HFFc6 (cell line): ENCODE measurements at regions not wholly inside any gene's neighbourhood (a gene's known extent, or its start where the extent isn't known, plus 50 kb on each side); places are given as distances from the start of the nearest gene placed in this dataset.

ENCODE experiments used
- DNase-seq: peaks from one replicate; pipeline ENCODE4 v3.0.0-alpha.2; 2018
- H3K27ac Mint-ChIP-seq: 2 replicates; pipeline ENCODE4 v1.8.0; 2020; ENCODE audit warnings: mild to moderate bottlenecking, mixed read lengths
- H3K27me3 Mint-ChIP-seq: 2 replicates; pipeline ENCODE4 v1.8.0; 2021; ENCODE audit warnings: mild to moderate bottlenecking, moderate library complexity, mixed read lengths; ENCODE audit not compliant: insufficient read depth
- H3K36me3 Mint-ChIP-seq: 2 replicates; pipeline ENCODE4 v1.8.0; 2021; ENCODE audit warnings: low read depth, mixed read lengths
- H3K4me1 Mint-ChIP-seq: 2 replicates; pipeline ENCODE4 v1.8.0; 2020; ENCODE audit warnings: low read depth, mixed read lengths
- H3K4me3 Mint-ChIP-seq: 2 replicates; pipeline ENCODE4 v1.8.0; 2020; ENCODE audit warnings: mild to moderate bottlenecking, moderate library complexity, mixed read lengths
- H3K9me3 Mint-ChIP-seq: 2 replicates; pipeline ENCODE4 v1.8.0; 2020; ENCODE audit warnings: mild to moderate bottlenecking, mixed read lengths
- TF ChIP-seq, protein P1 (sequence below): fragments of 200-600 bp; sonication (generic); IDR thresholded peaks from 2 replicates; pipeline ENCODE4 v1.5.0; 2021; ENCODE audit warnings: antibody characterized with exemption, mild to moderate bottlenecking

DNA sequence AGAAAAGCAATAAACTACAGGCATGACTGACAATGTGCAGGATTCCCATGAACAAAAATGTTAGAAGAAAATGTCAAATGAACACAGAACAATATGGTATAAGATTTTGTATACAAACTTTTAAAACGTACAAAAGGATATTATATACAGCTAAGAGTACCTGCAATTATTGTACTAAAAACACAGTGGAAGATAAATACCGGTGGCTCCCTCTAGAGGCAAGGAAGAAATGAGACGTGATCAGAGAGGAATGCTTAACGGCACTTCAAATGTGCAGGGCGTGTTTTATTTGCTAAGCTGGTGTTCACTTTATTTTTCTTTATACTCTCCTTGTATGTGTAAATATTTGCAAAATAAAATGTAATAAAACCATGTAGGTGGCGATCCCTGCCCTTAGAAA, 191.8 kb upstream of the SAMSN1 start:
- no peaks in the 10 kb centered on the region for H3K4me1 Mint-ChIP-seq
- no peak overlapping the region for H3K27ac Mint-ChIP-seq
- H3K4me3 Mint-ChIP-seq = no peak overlapping the region
- TF ChIP-seq, protein P1, sequence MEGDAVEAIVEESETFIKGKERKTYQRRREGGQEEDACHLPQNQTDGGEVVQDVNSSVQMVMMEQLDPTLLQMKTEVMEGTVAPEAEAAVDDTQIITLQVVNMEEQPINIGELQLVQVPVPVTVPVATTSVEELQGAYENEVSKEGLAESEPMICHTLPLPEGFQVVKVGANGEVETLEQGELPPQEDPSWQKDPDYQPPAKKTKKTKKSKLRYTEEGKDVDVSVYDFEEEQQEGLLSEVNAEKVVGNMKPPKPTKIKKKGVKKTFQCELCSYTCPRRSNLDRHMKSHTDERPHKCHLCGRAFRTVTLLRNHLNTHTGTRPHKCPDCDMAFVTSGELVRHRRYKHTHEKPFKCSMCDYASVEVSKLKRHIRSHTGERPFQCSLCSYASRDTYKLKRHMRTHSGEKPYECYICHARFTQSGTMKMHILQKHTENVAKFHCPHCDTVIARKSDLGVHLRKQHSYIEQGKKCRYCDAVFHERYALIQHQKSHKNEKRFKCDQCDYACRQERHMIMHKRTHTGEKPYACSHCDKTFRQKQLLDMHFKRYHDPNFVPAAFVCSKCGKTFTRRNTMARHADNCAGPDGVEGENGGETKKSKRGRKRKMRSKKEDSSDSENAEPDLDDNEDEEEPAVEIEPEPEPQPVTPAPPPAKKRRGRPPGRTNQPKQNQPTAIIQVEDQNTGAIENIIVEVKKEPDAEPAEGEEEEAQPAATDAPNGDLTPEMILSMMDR = peak; percentile 67
- H3K9me3 Mint-ChIP-seq = no peaks in the 10 kb centered on the region
- H3K36me3 Mint-ChIP-seq = no peaks in the 10 kb centered on the region
- peak; percentile 3 for DNase-seq
- H3K27me3 Mint-ChIP-seq = no peaks in the 10 kb centered on the region

DNA sequence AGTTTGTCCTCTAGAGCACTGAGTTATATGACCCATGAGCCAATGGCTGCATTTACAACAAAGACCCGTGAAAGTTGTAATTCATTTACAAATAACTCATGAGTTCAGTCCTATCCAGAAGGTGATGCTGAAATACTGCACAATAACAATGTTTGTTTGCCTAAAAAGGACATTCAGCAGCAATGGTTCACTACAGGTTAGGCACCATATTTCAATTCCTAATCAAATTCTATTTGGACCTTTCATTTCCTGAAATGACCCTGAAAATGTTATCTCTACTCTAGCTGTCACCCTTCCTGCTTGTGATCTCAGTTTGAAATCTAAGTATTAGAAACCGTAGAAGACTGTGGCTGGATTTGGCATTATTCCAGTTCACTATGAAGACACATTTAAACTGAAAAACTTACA, 191.2 kb upstream of the SAMSN1 start:
- DNase-seq = no peak
- Mint-ChIP-seq H3K9me3 (no peaks in the 10 kb centered on the region), H3K4me1 (no peaks in the 10 kb centered on the region), H3K27ac (no peak overlapping the region), H3K27me3 (no peaks in the 10 kb centered on the region), H3K36me3 (no peaks in the 10 kb centered on the region), H3K4me3 (no peak overlapping the region)
- TF ChIP-seq, protein P1 = no peak

DNA sequence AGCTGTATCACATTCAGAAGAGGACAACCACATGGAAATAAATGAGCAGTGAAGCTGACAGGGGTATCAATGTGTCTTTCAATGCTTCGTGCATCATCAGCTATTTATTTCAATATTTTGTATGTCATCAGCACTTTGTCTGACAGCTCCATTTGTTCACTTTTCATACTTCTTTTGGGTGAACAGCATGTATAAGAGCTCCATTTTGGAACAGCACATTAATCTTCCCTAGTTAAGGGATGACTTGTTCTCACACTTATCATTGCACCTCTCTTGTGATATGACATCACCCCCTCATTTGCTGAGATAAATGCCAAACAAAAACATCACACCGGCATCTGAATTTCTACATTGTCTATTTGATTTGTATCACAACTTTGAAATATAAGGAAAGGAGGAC, 190.6 kb upstream of the SAMSN1 start:
- no peaks in the 10 kb centered on the region for H3K9me3 Mint-ChIP-seq
- no peak overlapping the region for H3K27ac Mint-ChIP-seq
- H3K4me3 Mint-ChIP-seq = no peak overlapping the region
- DNase-seq = no peak
- H3K27me3 Mint-ChIP-seq = no peaks in the 10 kb centered on the region
- H3K36me3 Mint-ChIP-seq = no peaks in the 10 kb centered on the region
- TF ChIP-seq, protein P1 = no peak
- H3K4me1 Mint-ChIP-seq = no peaks in the 10 kb centered on the region

DNA sequence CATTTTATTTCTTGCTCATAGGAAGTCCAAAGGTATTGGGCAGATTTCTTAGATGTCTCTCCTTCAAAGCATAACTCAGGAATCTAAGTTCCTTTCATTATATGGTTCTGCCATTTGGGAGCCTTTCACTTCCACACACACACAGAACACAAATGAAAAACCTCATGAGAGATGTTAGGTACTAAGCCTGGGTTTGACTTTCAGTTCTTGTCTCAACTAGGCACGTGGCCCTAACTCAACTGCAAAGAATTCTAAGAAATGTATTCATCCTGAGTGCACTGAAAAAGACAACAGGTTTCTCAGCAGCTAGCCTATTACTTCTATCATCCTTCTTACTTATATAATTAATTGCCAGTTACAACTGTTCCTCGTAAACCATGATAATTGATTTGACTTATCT, 190.0 kb upstream of the SAMSN1 start:
- H3K4me1 Mint-ChIP-seq = no peaks in the 10 kb centered on the region
- no peak for DNase-seq
- no peaks in the 10 kb centered on the region for H3K36me3 Mint-ChIP-seq
- TF ChIP-seq, protein P1 = no peak
- H3K27me3 Mint-ChIP-seq = no peaks in the 10 kb centered on the region
- no peaks in the 10 kb centered on the region for H3K9me3 Mint-ChIP-seq
- H3K4me3 Mint-ChIP-seq = no peak overlapping the region
- H3K27ac Mint-ChIP-seq = no peak overlapping the region

DNA sequence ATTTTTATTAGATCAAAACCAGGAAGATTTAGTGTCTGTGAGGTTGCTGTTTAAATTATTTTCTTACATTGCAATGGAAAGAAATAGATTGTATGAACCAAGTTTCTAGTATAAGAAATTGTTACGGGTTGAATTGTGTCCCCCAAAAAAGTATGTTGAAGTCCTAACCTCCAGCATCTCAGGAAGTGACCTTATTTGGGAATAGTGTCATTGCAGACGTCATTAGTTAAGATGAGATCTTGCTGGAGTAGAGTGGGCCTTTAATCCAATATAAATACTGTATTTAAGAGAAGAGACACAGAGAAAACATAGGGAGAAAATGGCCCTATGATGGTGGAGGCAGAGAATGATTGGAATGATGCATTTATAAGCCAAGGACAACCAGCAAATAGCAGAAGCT, 188.7 kb upstream of the SAMSN1 start:
- no peaks in the 10 kb centered on the region for H3K36me3 Mint-ChIP-seq
- DNase-seq = no peak
- no peak overlapping the region for H3K27ac Mint-ChIP-seq
- H3K4me1 Mint-ChIP-seq = no peaks in the 10 kb centered on the region
- no peaks in the 10 kb centered on the region for H3K27me3 Mint-ChIP-seq
- no peak overlapping the region for H3K4me3 Mint-ChIP-seq
- TF ChIP-seq, protein P1 = no peak
- H3K9me3 Mint-ChIP-seq = no peaks in the 10 kb centered on the region

DNA sequence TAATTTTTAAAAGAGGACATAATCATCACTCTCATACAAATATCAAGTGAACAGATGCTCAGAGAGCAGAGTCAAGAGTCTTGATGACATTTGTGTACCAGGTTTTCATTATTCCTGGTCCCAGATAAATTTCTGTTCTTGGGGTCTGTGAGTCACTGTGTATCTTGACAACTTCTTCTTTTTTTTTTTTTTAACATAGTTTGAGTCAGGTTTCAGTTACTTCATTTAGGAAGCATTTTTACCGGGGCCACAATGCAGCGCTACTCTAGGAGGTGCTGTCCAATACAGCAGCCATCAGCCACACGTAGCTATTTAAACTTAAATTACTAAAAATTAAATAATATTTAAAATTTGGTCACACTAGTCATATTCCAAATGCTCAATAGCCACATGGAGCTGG, 188.1 kb upstream of the SAMSN1 start:
- no peak overlapping the region for H3K4me3 Mint-ChIP-seq
- H3K27me3 Mint-ChIP-seq = no peaks in the 10 kb centered on the region
- no peak overlapping the region for H3K27ac Mint-ChIP-seq
- no peaks in the 10 kb centered on the region for H3K4me1 Mint-ChIP-seq
- DNase-seq = no peak
- H3K36me3 Mint-ChIP-seq = no peaks in the 10 kb centered on the region
- TF ChIP-seq, protein P1 = no peak
- no peaks in the 10 kb centered on the region for H3K9me3 Mint-ChIP-seq
